Stimulated activated CD4-positive, alpha-beta T cell treated with anti-CD3 and anti-CD28 coated beads, Interleukin-1b, Interleukin-23, amount 100 ng/mL, for 24 hours (primary cell): ENCODE measurements at regions not wholly inside any gene's neighbourhood (a gene's known extent, or its start where the extent isn't known, plus 50 kb on each side); places are given as distances from the start of the nearest gene placed in this dataset.

ENCODE experiments used
- DNase-seq, 4 experiments: peaks; one replicate each; pipeline ENCODE4 v3.0.0-alpha.2; 2020; ENCODE audit warnings: low read depth in 4 of 4, low spot score in 1 of 4

DNA sequence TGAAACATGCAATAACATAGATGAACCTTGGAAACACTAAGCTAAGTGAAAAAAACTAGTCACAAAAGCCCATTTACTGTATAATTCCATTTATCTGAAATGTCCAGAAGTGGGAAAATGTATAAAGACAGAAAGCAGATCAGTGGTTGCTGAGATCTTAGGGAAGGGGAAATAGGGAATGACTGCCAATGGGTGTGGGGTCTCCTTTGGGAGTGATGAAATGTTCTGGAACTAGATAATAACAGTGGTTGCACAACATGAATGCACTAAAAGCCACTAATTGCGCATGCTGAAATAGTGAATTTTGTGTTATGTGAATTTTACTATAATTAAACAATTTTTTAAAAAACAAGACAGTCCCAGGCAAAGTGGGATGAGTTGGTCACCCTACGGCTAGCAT, 472.8 kb downstream of the CCDC171 start:
- DNase-seq: no peak

DNA sequence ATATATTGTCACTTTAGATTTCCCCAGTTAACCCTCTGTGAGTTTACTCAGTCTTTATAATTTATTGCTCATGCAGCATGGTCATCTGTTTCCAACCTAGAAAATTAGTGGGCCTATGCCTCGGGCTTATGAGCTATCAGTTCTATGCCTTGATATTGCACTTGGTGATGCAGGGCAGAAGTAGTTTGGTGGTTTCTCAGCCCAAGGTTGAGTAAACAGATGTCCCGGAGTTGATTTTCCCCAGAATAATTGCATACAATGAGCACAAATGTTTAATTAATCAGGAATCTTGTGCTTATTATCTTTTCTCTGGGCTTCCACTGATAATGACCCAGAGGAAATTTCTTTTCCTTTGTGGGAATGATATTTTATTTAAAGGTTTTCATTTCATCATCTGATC, 474.0 kb downstream of the CCDC171 start:
- DNase-seq: no peak

DNA sequence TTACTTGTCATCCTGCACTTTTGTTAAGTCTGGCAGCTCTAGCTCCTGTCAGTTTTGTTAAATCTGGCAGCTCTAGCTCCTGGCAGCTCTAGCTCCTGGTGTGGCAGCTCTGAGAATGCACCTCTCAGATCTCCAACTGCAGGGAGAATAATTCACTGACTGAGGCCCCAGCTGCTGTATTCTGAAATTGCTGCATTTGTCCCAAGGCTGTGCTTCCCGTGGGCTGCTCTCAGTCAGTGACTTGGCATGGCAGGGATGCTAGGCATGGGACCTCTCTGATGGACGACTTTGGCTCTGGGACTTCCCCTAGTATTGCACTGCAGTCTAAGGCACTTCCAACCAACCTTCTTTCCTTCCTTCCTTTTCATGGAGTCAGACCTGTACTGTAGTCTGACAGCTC, 475.7 kb downstream of the CCDC171 start:
- DNase-seq: no peak

DNA sequence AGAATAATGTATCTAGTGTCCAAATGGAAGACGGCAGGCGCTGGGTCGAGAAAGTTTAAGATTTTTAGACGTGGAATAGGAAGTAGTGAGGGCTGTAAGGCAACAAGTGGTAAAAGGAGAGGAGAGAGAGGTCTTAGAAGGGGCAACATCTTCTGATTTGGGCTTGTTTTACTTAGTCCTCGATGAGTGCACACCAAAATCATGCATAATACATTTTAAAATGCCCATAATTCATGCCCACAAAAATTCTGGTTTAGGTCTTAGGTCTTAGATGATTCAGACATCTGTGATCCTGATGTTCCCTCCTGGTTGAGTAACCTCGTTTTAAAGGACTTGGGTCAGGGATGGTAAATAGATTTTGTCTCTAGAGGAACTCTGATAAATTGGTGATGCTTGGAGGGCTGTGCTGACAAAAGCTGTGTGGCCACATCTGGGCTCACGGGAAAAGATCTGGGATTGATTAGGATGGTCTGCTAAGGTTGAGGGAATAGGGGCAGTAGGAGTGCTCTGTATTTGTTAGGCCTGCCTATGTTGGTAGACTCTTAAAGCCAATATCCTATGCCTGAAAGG, 476.3 kb downstream of the CCDC171 start:
- no peak for DNase-seq

DNA sequence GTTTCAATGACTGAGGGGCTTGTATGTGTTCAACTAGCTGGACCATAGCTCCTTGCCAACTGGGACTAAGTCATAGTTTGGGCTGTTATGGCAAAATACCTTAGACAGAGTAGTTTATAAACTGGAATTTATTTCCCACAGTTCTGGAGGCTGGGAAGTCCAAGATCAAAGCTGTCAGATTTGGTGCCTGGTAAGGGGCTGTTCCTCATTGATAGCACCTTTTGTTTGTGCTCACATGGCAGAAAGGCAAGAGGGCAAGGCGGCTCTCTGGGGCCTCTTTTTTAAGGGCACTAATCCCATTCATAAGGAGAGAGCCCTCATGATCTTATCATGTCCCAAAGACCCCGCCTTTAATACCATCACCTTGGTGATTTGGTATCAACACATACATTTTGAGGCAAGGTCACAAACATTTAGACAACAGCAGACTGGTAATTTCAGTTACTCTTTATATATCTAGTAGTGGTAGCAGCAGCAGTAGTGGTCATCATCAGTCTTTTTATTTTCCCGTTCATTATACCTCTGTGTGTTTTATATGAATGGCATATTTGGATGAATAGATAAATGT, 477.0 kb downstream of the CCDC171 start:
- DNase-seq: no peak

DNA sequence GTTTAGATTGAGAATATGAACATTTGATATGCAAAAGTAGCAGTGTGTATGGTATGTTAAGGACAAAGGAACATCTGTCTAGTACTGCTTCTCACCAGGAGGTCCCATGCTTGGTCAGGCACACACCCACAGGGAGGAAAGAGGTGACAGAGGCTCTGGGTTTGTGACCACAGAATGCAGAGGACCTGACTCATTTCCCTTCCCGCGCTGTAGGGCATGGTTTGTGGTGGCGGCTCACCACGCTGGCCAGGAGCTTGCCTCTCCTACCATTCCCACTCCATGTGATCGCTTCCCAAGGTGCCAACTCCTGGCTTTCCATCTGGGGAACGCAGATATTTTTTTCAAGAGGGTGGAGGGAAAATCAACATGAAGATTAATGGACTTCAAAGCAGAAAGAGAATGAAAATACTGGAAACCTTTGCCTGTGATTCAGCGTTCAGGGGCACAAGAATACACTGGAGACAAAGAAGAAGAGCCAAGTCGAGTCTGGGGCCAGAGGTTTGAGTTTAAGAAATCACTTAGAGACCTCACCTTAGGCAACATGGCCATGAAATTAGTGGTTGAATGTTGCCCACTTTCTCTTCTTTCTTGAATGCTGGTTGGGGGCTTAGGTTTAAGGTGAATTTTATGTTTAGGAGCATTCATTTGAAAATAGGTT, 477.8 kb downstream of the CCDC171 start:
- DNase-seq: no peak

DNA sequence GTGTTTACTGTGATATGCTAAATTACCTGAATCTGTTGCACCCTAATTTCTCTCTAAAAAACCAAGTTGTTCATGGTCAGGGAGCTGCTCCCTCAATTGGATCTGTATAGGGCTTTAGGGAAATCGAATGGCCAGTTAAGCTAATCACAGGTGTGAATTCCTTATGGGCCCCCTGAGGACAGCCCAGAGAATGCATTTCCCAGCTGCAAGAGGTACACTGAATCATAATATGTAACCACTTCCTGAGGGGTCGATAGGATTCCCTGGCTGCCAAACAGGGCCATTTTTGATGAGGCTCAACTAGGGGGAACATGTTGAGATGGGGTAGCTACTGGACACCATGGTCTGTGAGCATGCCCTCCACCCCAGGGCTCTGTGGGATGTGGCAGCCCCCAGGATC, 478.6 kb downstream of the CCDC171 start:
- DNase-seq: no peak

DNA sequence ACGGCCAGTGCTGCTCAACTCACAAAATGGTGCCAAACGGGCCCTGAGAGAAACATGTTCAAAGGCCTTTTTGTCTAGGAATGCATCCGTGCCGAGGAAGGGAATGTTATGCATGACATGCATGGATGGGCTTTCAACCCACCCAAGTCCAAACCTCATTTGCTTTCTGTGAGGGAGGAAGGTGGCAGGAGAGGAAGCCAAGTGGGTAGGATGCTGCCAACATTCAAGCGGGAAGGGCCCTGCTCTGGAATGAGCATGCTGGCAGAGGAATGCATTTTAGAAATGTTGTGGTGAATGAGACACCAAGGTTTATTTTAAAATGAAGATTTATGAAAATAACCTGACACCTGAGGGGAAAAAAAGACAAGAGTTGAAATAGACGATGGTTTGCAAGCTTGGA, 479.1 kb downstream of the CCDC171 start:
- DNase-seq: no peak

DNA sequence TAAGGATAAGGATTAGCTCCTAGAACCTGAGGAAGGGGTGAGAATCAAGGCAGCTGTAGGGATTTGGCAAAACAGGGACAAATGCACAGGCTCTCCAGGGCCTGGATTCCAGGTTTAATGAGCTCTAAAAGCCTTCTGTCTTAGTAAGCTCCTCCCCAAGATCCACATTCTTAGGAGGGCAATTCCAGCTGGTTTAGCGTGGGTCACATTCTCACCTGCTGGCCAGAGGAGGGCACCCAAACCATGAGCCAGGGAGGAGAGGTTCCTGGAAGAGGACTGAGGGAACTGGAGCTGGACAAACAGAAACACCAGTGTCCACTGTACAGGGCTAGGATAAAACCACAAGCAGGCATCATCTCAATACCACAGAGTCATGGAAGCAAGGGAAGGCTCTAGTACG, 480.0 kb downstream of the CCDC171 start:
- no peak for DNase-seq

DNA sequence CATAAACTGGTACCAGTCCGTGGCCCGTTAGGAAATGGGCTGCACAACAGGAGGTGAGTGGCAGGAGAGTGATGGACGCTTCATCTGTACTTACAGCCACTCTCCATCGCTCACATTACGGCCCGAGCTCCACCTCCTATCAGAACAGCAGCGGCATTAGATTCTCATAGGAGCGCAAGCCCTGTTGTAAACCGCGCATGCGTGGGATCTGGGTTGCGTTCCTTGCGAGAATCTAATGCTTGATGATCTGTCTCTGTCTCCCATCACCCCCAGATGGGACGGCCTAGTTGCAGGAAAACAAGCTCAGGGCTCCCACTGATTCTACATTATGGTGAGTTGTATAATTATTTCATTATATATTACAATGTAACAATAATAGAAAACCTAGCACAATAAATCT, 480.4 kb downstream of the CCDC171 start:
- DNase-seq: no peak

DNA sequence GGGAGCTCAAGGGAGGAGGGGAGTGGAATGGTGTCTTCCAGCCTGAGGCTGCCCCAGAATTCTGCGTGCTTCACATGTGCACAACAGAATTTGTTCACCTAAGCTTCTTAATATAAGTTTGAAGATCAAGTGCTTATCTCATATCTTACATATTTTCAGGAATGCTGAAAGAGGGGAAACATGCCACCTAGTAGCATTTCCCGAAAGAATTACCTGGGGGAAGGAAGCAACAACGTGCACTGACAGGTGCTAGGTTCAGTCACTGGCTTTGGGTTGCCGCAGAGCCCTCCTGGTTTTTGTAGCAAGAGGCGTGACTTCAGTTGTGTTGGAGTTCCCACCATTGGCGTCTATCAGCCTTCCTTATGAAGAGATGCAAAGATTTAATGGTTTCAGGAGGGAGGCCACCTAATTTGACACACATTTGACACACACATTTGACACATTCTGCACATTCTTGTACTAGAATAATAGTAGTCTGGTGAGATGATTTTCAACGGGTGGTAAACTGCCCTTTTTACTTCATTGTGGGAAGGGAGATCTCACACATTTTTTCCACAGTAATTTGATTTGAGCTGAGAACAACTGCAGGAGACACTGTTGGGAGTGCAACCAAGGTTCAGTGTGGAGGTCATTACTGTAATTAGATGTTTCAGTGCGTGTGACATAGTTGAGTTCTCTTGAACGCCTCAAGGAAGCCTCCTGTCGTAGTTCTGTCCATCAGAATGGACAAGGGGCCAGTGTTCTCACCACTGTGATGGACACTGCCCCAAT, 481.3 kb downstream of the CCDC171 start:
- no peak for DNase-seq

DNA sequence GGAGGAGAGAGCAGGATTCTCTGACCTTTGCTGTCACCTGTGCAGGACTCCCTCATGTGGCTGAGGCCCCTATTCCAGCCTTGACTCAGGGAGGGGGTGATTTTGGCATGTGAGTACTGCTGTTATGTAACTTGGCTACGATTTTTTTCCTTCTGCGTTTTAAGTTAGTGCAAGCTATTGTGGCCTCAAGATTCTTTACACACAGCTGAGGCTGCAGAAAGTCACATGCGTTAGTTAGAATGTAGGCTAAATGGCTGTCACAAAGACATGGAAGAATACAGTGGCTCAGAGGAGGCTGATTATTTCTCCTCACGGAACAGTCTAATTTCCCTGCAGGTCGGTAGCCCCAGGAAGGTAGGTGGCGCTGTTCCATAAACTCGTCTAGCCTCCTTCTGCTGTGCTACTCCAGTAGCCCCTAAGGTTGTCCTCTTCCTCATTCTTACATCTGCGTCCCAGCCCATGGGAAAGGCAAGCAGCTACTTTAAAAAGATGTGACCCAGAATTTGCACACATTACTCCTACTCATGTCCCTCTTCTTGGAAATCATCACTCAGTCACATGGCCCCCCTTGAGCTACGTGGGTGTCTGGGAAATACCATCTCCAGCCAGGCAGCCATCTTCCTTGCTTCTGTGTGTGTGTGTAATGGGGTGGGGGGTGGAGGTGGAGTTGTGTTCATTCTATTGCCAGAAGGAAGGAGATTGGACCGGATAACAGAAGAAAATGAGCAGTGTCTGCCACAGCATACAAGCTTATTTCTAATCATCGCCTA, 486.6 kb downstream of the CCDC171 start:
- DNase-seq: no peak

DNA sequence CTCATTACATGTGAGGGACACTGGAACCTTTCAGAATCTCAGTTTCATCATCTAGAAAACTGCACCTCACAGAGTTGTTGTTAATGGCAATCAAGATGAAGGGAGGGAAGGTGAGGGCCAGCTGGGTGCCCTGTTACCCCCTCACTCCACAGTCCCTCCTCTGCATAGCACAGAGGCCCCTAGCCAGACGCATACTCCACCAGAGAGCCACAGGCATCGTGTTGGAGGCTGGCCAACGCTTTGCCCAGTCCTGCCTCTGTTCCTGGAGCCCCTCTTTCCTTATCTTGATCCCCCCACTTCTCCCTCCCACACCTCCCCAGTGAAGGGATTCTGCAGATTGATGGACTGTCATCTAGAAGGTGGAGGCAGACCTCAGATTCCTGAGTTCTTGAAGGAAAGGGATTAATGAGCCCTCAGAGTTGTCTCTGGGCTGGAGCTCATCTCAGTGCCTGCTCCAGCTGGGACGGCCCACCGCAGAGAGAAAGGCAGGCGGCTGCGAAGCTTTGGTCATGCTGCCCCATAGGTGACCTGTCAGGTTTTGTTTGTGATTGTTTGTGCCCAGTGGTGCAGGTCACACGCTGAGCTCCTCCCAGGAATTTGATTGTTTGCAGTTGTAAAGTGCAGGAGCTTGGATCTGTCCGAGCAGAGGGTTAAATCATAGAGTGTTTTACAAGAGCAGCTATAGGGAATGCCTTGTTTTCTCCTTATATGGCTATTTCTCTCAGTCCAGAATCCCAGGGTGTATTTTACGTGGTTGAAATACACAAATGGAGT, 487.3 kb downstream of the CCDC171 start:
- no peak for DNase-seq

DNA sequence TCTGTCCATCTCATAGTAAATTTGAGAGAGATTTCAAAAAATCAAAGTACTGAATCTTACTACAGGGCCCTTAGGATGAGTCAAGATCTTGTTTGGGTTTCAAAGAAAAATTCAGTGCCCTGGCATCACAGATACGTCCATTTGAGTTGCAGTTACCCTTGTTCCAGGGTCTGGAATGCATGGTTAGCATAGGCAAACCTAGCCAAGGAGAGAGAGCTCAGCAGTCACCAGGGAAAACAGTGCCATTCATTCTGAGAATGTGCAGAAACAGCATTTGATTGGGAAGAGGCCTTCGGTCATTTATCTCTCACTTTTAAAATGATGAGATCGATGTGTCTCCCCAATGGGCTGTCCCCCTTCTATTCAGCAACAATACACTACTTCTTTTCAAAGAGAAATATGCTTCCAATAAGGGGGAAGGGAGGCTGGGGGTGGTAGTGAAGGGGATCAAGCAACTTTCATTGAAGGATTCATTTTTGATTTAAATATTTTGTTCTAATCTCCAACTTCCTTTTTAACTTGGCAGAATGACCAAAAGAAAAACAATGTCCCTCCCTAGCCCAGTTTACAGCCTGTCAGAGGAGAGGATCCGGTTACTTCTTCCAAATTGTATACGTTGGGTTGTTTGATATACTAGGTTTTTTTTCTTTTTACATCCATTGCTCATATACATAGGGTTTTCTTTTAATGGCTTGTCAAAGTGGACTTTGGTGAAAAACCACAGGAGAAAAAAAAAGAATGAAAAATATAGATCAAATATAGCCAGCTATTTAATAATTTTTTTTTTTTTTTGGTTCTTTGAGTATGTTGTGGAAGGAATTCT, 491.1 kb downstream of the CCDC171 start:
- DNase-seq: no peak

DNA sequence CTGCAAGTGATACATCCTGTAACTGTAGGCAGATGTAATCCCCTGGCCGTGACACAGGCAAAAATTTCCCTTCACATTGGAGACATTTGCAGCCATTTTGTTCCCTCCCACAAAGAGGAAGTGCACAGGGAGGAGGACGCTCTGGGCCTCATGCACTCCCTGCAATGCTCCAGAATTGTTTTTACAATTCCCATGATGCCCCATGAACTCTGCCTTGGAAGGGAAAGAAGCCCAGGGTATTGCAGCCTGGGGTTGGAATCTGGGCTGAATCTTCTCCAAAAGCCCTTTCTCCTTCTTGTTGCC, 491.7 kb downstream of the CCDC171 start:
- DNase-seq: no peak

DNA sequence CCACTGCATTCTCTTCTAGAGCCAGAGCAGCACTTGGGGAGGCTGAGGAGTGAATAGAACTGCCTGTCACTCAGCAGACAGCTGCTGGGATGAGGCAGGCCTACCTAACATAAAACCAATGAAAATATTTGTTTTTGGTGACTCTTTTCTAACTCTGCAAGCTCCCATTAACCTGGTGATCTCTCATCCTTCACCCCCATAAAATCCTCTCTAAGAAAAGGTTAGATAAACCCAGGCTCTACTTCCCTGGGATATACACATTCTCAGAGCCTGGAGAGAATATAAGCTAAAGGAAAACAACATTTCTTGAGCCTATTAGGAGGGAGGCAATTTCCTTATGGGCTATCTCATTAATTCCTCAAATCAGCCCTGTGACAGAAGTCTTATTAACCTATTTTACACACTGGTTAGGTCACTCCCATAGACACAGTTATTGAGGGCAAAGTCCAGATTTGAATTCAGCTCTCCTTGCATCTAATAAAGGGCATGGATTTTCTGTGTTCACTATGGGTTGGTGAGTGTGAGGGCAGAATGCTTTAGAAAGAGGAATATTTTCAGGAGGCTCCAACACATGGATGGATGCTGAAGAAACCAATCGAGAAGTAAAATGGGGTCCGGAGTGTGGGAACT, 492.9 kb downstream of the CCDC171 start:
- DNase-seq: no peak

DNA sequence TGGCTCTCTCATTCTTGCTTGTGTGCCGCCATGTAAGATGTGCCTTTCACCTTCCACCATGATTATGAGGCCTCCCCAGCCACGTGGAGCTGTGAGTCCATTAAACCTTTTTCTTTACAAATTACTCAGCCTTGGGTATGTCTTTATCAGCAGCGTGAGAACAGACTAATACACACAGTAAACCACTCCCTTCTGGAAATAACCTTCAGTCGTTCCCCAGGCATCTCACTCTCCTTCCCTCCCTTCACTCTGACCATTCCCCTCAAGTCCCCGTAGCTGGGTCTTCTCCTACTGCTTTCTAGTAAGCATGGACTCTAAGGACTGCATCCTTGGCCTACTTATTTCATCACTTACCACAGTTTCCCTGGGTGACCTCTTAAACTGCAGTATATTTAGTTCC, 493.9 kb downstream of the CCDC171 start:
- DNase-seq: no peak

DNA sequence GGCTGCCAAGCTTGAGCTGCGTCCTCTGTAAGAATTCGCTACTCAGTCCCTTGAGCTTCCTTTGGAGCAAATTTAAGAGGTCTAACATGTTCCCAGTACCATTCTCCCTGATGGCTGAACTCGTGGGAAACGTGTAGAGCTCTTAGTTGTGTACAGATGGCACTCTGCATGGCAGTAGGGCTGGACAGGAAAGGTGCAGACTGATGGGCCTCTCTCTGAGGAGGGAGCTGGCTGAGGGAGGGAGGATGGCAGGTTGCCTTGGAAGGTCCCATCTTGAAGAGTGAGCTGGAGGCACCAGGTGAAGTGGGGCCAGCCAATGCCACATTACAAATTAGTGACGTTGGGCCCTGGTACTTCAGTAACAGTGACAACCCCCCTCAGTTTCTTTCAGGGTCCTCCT, 495.3 kb downstream of the CCDC171 start:
- no peak for DNase-seq

DNA sequence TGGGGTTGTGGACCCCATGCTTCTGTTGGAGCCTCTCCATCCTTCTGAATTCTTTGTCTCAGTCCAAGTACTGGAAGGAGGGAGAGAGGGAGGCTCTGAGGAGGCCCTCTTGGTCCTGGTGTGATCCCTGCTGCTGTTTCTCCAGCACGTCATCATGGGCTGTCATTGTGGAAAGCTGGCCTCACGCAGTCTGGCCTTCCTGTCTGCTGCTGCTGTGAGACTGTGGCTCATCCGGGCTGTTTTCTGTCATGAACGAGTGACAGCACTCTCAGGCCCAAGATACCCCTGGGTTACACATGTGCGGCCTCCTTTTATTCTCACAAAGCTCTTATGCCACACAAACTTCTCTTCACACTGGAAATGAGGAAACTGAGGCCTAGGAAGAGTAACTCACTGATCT, 499.3 kb downstream of the CCDC171 start:
- DNase-seq: no peak
